ENCODE measurements at regions not wholly inside any gene's neighbourhood (a gene's known extent, or its start where the extent isn't known, plus 50 kb on each side); places are given as distances from the start of the nearest gene placed in this dataset.
A peak's percentile ranks its signal among the peaks of the same experiment; 100 is the strongest.

GRCh38 chr5:72018143-72018803 is 89.0 kb upstream of the MAP1B start:
- Histone ChIP-seq H3K27ac (no peak overlapping the region), H3K4me1 (ENCODE audit: control insufficient read depth in 1 of 2, low read depth in 2 of 2) (peaks cover 0 to 6% of the 10 kb centered on the region in 2 donors), H3K36me3 (no peaks in the 10 kb centered on the region), H3K27me3 (replicated peaks; ENCODE audit: insufficient read depth) (no peaks in the 10 kb centered on the region), H3K4me3 (no peak overlapping the region), H3K9me3 (no peaks in the 10 kb centered on the region)
- peak; percentile 88 for TF ChIP-seq CTCF (IDR thresholded peaks at IDR 0.05)
- ATAC-seq (ENCODE audit: insufficient number of reproducible peaks, low FRiP score, low read depth), result no peak
- DNase-seq (ENCODE audit: low spot score), result no peak

- H3K27ac ChIP-seq, result no peak overlapping the region
- DNase-seq (ENCODE audit: low spot score) (no peak), ATAC-seq (ENCODE audit: insufficient number of reproducible peaks, low FRiP score, low read depth) (no peak)
- no peak overlapping the region for H3K4me3 ChIP-seq
- no peaks in the 10 kb centered on the region for H3K9me3 ChIP-seq
- H3K36me3 ChIP-seq, result no peaks in the 10 kb centered on the region
- H3K27me3 ChIP-seq (replicated peaks; ENCODE audit: insufficient read depth), result no peaks in the 10 kb centered on the region
- H3K4me1 ChIP-seq (ENCODE audit: control insufficient read depth in 1 of 2, low read depth in 2 of 2), result no peaks in the 10 kb centered on the region
- TF ChIP-seq CTCF (IDR thresholded peaks at IDR 0.05), result no peak
Measured at GRCh38 chr5:72020161-72020983, 86.9 kb upstream of the MAP1B start.

- no peak for TF ChIP-seq CTCF (IDR thresholded peaks at IDR 0.05)
- H3K4me3 ChIP-seq, result no peak overlapping the region
- no peaks in the 10 kb centered on the region for H3K9me3 ChIP-seq
- H3K4me1 ChIP-seq (ENCODE audit: control insufficient read depth in 1 of 2, low read depth in 2 of 2), result no peaks in the 10 kb centered on the region
- H3K36me3 ChIP-seq, result no peaks in the 10 kb centered on the region
- no peak for DNase-seq (ENCODE audit: low spot score)
- no peak for ATAC-seq (ENCODE audit: insufficient number of reproducible peaks, low FRiP score, low read depth)
- no peak overlapping the region for H3K27ac ChIP-seq
- no peaks in the 10 kb centered on the region for H3K27me3 ChIP-seq (replicated peaks; ENCODE audit: insufficient read depth)
Measured at GRCh38 chr5:72021651-72022357, 85.5 kb upstream of the MAP1B start.

- no peak for DNase-seq (ENCODE audit: low spot score)
- no peak for ATAC-seq (ENCODE audit: insufficient number of reproducible peaks, low FRiP score, low read depth)
- Histone ChIP-seq H3K4me1 (ENCODE audit: control insufficient read depth in 1 of 2, low read depth in 2 of 2) (no peaks in the 10 kb centered on the region), H3K27me3 (replicated peaks; ENCODE audit: insufficient read depth) (no peaks in the 10 kb centered on the region), H3K27ac (no peak overlapping the region), H3K9me3 (no peaks in the 10 kb centered on the region), H3K4me3 (no peak overlapping the region), H3K36me3 (no peaks in the 10 kb centered on the region)
- no peak for TF ChIP-seq CTCF (IDR thresholded peaks at IDR 0.05)
Measured at GRCh38 chr5:72028382-72028781, 78.9 kb upstream of the MAP1B start.

- Histone ChIP-seq H3K4me3 (no peak overlapping the region), H3K36me3 (no peaks in the 10 kb centered on the region), H3K27ac (no peak overlapping the region), H3K27me3 (replicated peaks; ENCODE audit: insufficient read depth) (no peaks in the 10 kb centered on the region), H3K4me1 (ENCODE audit: control insufficient read depth in 1 of 2, low read depth in 2 of 2) (no peaks in the 10 kb centered on the region), H3K9me3 (no peaks in the 10 kb centered on the region)
- ATAC-seq (ENCODE audit: insufficient number of reproducible peaks, low FRiP score, low read depth) (no peak), DNase-seq (ENCODE audit: low spot score) (no peak)
- TF ChIP-seq CTCF (IDR thresholded peaks at IDR 0.05), result no peak
Measured at GRCh38 chr5:72030237-72030636, 77.0 kb upstream of the MAP1B start.
